ENCODE measurements at regions not wholly inside any gene's neighbourhood (a gene's known extent, or its start where the extent isn't known, plus 50 kb on each side); places are given as distances from the start of the nearest gene placed in this dataset.

- 60 to 64% methylated on average over 7 of the region's 7 CpGs for WGBS, 2 donors
- Histone ChIP-seq H3K4me3 (no peak overlapping the region), H3K36me3 (ENCODE audit: low read depth, missing control alignments) (no peaks in the 10 kb centered on the region), H3K4me1 (no peaks in the 10 kb centered on the region), H3K27ac (no peak overlapping the region), H3K27me3 (no peaks in the 10 kb centered on the region), H3K9me3 (no peaks in the 10 kb centered on the region)
- DNase-seq, result no peak
- intact Hi-C loops (cut with DNase I; ENCODE audit: low total_unique reads), result no loop called here
- TF ChIP-seq CTCF (IDR thresholded peaks at IDR 0.05) (no peak), POLR2A (IDR thresholded peaks at IDR 0.05) (no peak)
Observed at GRCh38 chr4:83993774-83994173, 457.9 kb downstream of the GPAT3 start.

- Histone ChIP-seq H3K36me3 (ENCODE audit: low read depth, missing control alignments) (no peaks in the 10 kb centered on the region), H3K27ac (no peak overlapping the region), H3K4me3 (no peak overlapping the region), H3K4me1 (no peaks in the 10 kb centered on the region), H3K27me3 (no peaks in the 10 kb centered on the region), H3K9me3 (no peaks in the 10 kb centered on the region)
- no peak for TF ChIP-seq POLR2A (IDR thresholded peaks at IDR 0.05)
- no peak for DNase-seq
- 71 to 75% methylated on average over 7 of the region's 7 CpGs for WGBS, 2 donors
- intact Hi-C loops (cut with DNase I; ENCODE audit: low total_unique reads), result no loop called here
Observed at GRCh38 chr4:83989835-83990234, 453.9 kb downstream of the GPAT3 start.

- intact Hi-C loops (cut with DNase I; ENCODE audit: low total_unique reads), result no loop called here
- Histone ChIP-seq H3K4me1 (no peaks in the 10 kb centered on the region), H3K27me3 (no peaks in the 10 kb centered on the region), H3K4me3 (no peak overlapping the region), H3K9me3 (no peaks in the 10 kb centered on the region), H3K36me3 (ENCODE audit: low read depth, missing control alignments) (no peaks in the 10 kb centered on the region), H3K27ac (no peak overlapping the region)
- no peak for DNase-seq
- WGBS, 2 donors, result 90 to 94% methylated on average over 4 of the region's 4 CpGs
- TF ChIP-seq CTCF (IDR thresholded peaks at IDR 0.05) (no peak), POLR2A (IDR thresholded peaks at IDR 0.05) (no peak)
Observed at GRCh38 chr4:83981156-83981555, 445.2 kb downstream of the GPAT3 start.

GRCh38 chr4:83979773-83980172 is 443.9 kb downstream of the GPAT3 start:
- H3K36me3 ChIP-seq (ENCODE audit: low read depth, missing control alignments), result no peaks in the 10 kb centered on the region
- no peaks in the 10 kb centered on the region for H3K9me3 ChIP-seq
- intact Hi-C loops (cut with DNase I; ENCODE audit: low total_unique reads), result no loop called here
- no peak for DNase-seq
- TF ChIP-seq CTCF (IDR thresholded peaks at IDR 0.05) (no peak), POLR2A (IDR thresholded peaks at IDR 0.05) (no peak)
- WGBS, 2 donors, result 94% methylated on average over 3 of the region's 3 CpGs
- no peak overlapping the region for H3K27ac ChIP-seq
- H3K4me1 ChIP-seq, result no peaks in the 10 kb centered on the region
- no peaks in the 10 kb centered on the region for H3K27me3 ChIP-seq
- H3K4me3 ChIP-seq, result no peak overlapping the region

- H3K27me3 ChIP-seq, result no peaks in the 10 kb centered on the region
- H3K4me3 ChIP-seq, result no peak overlapping the region
- H3K9me3 ChIP-seq, result no peaks in the 10 kb centered on the region
- no peak overlapping the region for H3K27ac ChIP-seq
- intact Hi-C loops (cut with DNase I; ENCODE audit: low total_unique reads), result no loop called here
- no peaks in the 10 kb centered on the region for H3K36me3 ChIP-seq (ENCODE audit: low read depth, missing control alignments)
- WGBS, 2 donors, result 74 to 84% methylated on average over 1 of the region's 1 CpG
- TF ChIP-seq CTCF (IDR thresholded peaks at IDR 0.05) (no peak), POLR2A (IDR thresholded peaks at IDR 0.05) (no peak)
- no peak for DNase-seq
- H3K4me1 ChIP-seq, result no peaks in the 10 kb centered on the region
Observed at GRCh38 chr4:83974111-83974780, 438.3 kb downstream of the GPAT3 start.

Measured in testis (tissue), 2 donors.